ENCODE measurements at regions not wholly inside any gene's neighbourhood (a gene's known extent, or its start where the extent isn't known, plus 50 kb on each side); places are given as distances from the start of the nearest gene placed in this dataset.
"Not testable (repeated sequence)": the region's sequence is repeated elsewhere in the genome, so short reads cannot be mapped to it uniquely, and the experiment has no call there.

GRCh38 chr2:176777262-176777661, 435.3 kb upstream of the HNRNPA3 start:
- no peak for DNase-seq

- no peak for DNase-seq
Measured at GRCh38 chr2:176779917-176780316, 432.7 kb upstream of the HNRNPA3 start.

- no peak for DNase-seq
Measured at GRCh38 chr2:176780348-176780747, 432.2 kb upstream of the HNRNPA3 start.

GRCh38 chr2:176781570-176782217, 430.9 kb upstream of the HNRNPA3 start:
- no peak for DNase-seq

- DNase-seq = no peak
Measured at GRCh38 chr2:176784633-176785200, 427.9 kb upstream of the HNRNPA3 start.

GRCh38 chr2:176789751-176790150, 422.8 kb upstream of the HNRNPA3 start:
- no peak for DNase-seq

GRCh38 chr2:176790468-176790867, 422.1 kb upstream of the HNRNPA3 start:
- no peak for DNase-seq

GRCh38 chr2:176793792-176794191, 418.8 kb upstream of the HNRNPA3 start:
- DNase-seq = no peak

GRCh38 chr2:176794392-176794791, 418.2 kb upstream of the HNRNPA3 start:
- no peak for DNase-seq

GRCh38 chr2:176795823-176796222, 416.8 kb upstream of the HNRNPA3 start:
- no peak for DNase-seq

- not testable (repeated sequence) for DNase-seq
Measured at GRCh38 chr2:176796677-176797076, 415.9 kb upstream of the HNRNPA3 start.

GRCh38 chr2:176804392-176804791, 408.2 kb upstream of the HNRNPA3 start:
- no peak for DNase-seq

- DNase-seq = no peak
Measured at GRCh38 chr2:176805345-176805744, 407.2 kb upstream of the HNRNPA3 start.

- DNase-seq = no peak
Measured at GRCh38 chr2:176812246-176812775, 400.3 kb upstream of the HNRNPA3 start.

- no peak for DNase-seq
Measured at GRCh38 chr2:176813156-176813555, 399.4 kb upstream of the HNRNPA3 start.

GRCh38 chr2:176813621-176814049, 399.0 kb upstream of the HNRNPA3 start:
- no peak for DNase-seq

- no peak for DNase-seq
Measured at GRCh38 chr2:176814274-176814673, 398.3 kb upstream of the HNRNPA3 start.

GRCh38 chr2:176814740-176815367, 397.7 kb upstream of the HNRNPA3 start:
- DNase-seq = no peak

GRCh38 chr2:176817061-176817565, 395.5 kb upstream of the HNRNPA3 start:
- DNase-seq = no peak

GRCh38 chr2:176818076-176818475, 394.5 kb upstream of the HNRNPA3 start:
- DNase-seq = no peak

GRCh38 chr2:176818617-176819016, 394.0 kb upstream of the HNRNPA3 start:
- no peak for DNase-seq

- DNase-seq = no peak
Measured at GRCh38 chr2:176819306-176819705, 393.3 kb upstream of the HNRNPA3 start.

GRCh38 chr2:176820371-176820932, 392.1 kb upstream of the HNRNPA3 start:
- no peak for DNase-seq

GRCh38 chr2:176821350-176821749, 391.2 kb upstream of the HNRNPA3 start:
- DNase-seq = no peak

Data from CD4-positive, alpha-beta T cell treated with Interleukin-15 for 1 hour (primary cell).